PFSK-1 (cell line): ENCODE measurements at regions not wholly inside any gene's neighbourhood (a gene's known extent, or its start where the extent isn't known, plus 50 kb on each side); places are given as distances from the start of the nearest gene placed in this dataset.

Experiments used
- POLR2AphosphoS5 ChIP-seq: IDR thresholded peaks from 2 replicates; pipeline ENCODE4 v1.6.1; 2012; ENCODE audit warnings: low read depth, mild to moderate bottlenecking, control low read depth, low read length, moderate library complexity
- REST ChIP-seq, 2 experiments: IDR thresholded peaks; 2 replicates each; pipeline versions ENCODE4 v1.6.1 to v1.8.0; 2011 to 2012; ENCODE audit warnings: low read depth in 2 of 2, low read length in 2 of 2, control low read depth in 1 of 2, inconsistent platforms in 1 of 2, mild to moderate bottlenecking in 1 of 2, moderate library complexity in 1 of 2; ENCODE audit not compliant: insufficient read depth in 1 of 2
- SIN3A ChIP-seq: IDR thresholded peaks from 2 replicates; pipeline ENCODE4 v1.6.1; 2012; ENCODE audit warnings: mild to moderate bottlenecking, low read length, moderate library complexity, borderline replicate concordance; ENCODE audit not compliant: insufficient read depth
- TAF1 ChIP-seq: IDR thresholded peaks from 2 replicates; pipeline ENCODE4 v1.6.1; 2012; ENCODE audit warnings: low read length, control low read depth, borderline replicate concordance; ENCODE audit not compliant: insufficient read depth

DNA sequence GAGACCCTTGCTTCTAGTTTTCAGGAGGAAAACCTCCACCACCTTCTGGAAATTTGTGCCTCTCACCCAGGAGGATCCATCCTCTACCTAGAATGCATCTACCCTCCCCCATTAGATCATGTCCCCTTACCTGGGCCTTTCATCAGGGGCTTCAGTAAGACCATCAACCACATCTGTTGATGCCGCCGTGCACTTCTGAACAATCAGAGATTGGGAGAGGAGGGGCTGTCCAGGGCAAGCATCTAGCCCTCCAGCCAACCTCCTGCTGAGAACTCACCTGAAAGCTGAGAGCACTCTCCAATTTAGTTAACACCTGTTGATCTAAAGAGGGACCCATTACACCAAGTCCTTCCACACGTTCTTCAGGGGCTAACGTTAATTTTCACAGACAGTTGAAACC, 57.6 kb upstream of the PIK3CG start:
- TF ChIP-seq TAF1 = no peak
- no peak for TF ChIP-seq POLR2AphosphoS5
- TF ChIP-seq REST (IDR thresholded peaks at IDR 0.05; ENCODE audit: insufficient read depth in 1 of 2, low read depth in 2 of 2, low read length in 2 of 2) = no peak
- no peak for TF ChIP-seq SIN3A
